ENCODE measurements at regions not wholly inside any gene's neighbourhood (a gene's known extent, or its start where the extent isn't known, plus 50 kb on each side); places are given as distances from the start of the nearest gene placed in this dataset.

DNA sequence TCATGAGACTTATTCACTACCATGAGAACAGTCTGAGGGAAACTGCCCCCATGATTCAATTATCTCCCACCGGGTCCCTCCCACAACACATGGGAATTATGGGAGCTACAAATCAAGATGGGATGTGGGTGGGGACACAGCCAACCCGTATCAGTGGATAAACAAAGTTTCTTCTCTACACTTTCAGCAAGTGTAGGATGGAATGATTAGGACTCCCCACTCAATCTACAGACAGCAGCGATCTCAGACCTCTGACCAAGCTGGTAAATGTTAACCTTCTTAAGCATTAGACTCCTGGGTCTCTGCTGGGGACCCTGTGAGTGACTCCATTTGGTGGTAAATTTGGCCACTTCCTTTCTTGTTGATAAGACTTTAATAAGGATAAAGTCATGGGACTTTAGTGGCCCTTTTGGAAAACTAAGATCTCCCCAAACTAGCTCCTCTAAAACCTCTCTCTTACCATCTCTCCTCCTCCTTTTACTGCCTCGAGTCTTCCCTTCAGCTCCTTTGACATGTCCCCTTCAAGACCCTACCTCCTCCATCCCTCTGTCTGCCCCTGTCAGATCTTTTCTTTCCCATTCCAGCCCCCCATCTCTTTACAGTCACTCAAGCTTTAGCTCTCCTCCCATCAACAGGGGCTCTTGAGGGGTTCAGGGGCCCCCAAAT is 71.9 kb downstream of the MYL12B start:
- 100% methylated on average over 1 of the region's 4 CpGs for WGBS (ENCODE audit: insufficient coverage)
- no peaks in the 10 kb centered on the region for H3K27me3 Mint-ChIP-seq
- no peaks in the 10 kb centered on the region for H3K4me1 Mint-ChIP-seq
- no peak overlapping the region for H3K27ac Mint-ChIP-seq
- H4K20me1 ChIP-seq (ENCODE audit: control insufficient read depth, insufficient read depth, low read length, poor library complexity, severe bottlenecking): no peaks in the 10 kb centered on the region
- no peak overlapping the region for H2AFZ ChIP-seq (ENCODE audit: insufficient read depth, low read depth, low read length, poor library complexity, severe bottlenecking)
- no peak overlapping the region for H3K27ac ChIP-seq (ENCODE audit: low read length in 2 of 2)
- intact Hi-C loops (cut with micrococcal nuclease): no loop called here
- H3K4me3 ChIP-seq (ENCODE audit: control extremely low read depth in 1 of 5, extremely low read depth in 1 of 5, insufficient read depth in 1 of 5, low read depth in 2 of 5, low read length in 4 of 5): no peak overlapping the region
- POLR2A ChIA-PET: no interaction called here
- CTCF ChIA-PET: interaction anchor here (0.8 to 1.0 kb wide), 2 partner anchors 11 kb away, joined by 3 to 4 read pairs; no protein-coding TSS in a partner anchor
- no peak overlapping the region for H3K4me2 ChIP-seq (replicated peaks; ENCODE audit: low read depth, low read length, poor library complexity, severe bottlenecking)
- no peak overlapping the region for H3K9ac ChIP-seq (ENCODE audit: low read length)
- H3K4me3 Mint-ChIP-seq: no peak overlapping the region
- H3K36me3 ChIP-seq (replicated peaks in 1 of 2; ENCODE audit: control extremely low read depth in 1 of 2, control insufficient read depth in 1 of 2, extremely low read depth in 1 of 2, insufficient read depth in 2 of 2, low read length in 1 of 2): no peaks in the 10 kb centered on the region
- H3K79me2 ChIP-seq (ENCODE audit: control insufficient read depth, insufficient read depth, low read length): no peaks in the 10 kb centered on the region
- no peaks in the 10 kb centered on the region for H3K9me3 Mint-ChIP-seq (ENCODE audit: insufficient read depth)
- DNase-seq (no peak), ATAC-seq (ENCODE audit: low read depth) (no peak)
- H3K4me1 ChIP-seq (ENCODE audit: control insufficient read depth in 2 of 2, insufficient read depth in 2 of 2, low read length in 2 of 2): no peaks in the 10 kb centered on the region
- no peaks in the 10 kb centered on the region for H3K9me3 ChIP-seq (ENCODE audit: control extremely low read depth in 1 of 3, control insufficient read depth in 2 of 3, insufficient read depth in 1 of 3, low read length in 2 of 3)
- TF ChIP-seq, protein P1, sequence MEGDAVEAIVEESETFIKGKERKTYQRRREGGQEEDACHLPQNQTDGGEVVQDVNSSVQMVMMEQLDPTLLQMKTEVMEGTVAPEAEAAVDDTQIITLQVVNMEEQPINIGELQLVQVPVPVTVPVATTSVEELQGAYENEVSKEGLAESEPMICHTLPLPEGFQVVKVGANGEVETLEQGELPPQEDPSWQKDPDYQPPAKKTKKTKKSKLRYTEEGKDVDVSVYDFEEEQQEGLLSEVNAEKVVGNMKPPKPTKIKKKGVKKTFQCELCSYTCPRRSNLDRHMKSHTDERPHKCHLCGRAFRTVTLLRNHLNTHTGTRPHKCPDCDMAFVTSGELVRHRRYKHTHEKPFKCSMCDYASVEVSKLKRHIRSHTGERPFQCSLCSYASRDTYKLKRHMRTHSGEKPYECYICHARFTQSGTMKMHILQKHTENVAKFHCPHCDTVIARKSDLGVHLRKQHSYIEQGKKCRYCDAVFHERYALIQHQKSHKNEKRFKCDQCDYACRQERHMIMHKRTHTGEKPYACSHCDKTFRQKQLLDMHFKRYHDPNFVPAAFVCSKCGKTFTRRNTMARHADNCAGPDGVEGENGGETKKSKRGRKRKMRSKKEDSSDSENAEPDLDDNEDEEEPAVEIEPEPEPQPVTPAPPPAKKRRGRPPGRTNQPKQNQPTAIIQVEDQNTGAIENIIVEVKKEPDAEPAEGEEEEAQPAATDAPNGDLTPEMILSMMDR (IDR thresholded peaks at IDR 0.05): no peak
- TF ChIP-seq EZH2 (IDR thresholded peaks at IDR 0.05; ENCODE audit: borderline replicate concordance, insufficient read depth, low read depth, low read length, poor library complexity, severe bottlenecking): no peak
- no peaks in the 10 kb centered on the region for H3K27me3 ChIP-seq (replicated peaks in 1 of 4; ENCODE audit: control extremely low read depth in 1 of 4, control insufficient read depth in 3 of 4, insufficient read depth in 4 of 4, low read length in 3 of 4)

DNA sequence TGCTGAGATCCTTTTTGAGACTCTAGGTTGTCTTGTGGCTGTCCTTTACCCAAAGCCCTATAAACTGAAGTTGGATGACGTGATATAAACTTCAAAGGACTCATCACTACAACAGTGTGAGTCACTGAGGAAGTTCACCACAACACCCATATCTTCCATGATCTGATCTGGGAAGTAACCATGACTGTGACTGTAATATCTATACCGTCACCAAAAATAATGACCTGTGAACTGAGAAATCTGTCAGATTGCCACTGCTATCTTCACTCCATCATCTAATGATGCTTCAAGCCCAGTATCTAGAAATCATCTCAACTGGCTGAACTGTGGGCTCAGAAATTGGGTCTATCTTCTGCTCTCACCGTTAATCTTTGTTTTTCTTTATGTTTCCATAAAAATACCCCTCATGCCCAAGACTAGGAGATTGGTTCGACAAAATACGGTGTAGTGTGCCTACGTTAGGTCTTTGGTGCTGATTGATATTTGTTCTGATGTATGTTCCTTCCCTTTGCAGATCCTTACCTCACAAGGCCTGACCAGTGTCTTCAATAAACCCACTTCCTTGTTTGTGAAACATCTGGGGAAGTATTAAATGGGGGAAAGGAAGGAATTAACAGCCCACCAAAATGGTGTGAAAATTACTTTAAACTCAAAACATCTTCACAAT is 78.2 kb downstream of the MYL12B start:
- Histone ChIP-seq H4K20me1 (ENCODE audit: control insufficient read depth, insufficient read depth, low read length, poor library complexity, severe bottlenecking) (no peaks in the 10 kb centered on the region), H3K27me3 (replicated peaks in 1 of 4; ENCODE audit: control extremely low read depth in 1 of 4, control insufficient read depth in 3 of 4, insufficient read depth in 4 of 4, low read length in 3 of 4) (no peaks in the 10 kb centered on the region), H3K79me2 (ENCODE audit: control insufficient read depth, insufficient read depth, low read length) (no peaks in the 10 kb centered on the region), H3K4me2 (replicated peaks; ENCODE audit: low read depth, low read length, poor library complexity, severe bottlenecking) (no peak overlapping the region), H3K9ac (ENCODE audit: low read length) (no peak overlapping the region), H3K4me1 (ENCODE audit: control insufficient read depth in 2 of 2, insufficient read depth in 2 of 2, low read length in 2 of 2) (no peaks in the 10 kb centered on the region), H3K9me3 (ENCODE audit: control extremely low read depth in 1 of 3, control insufficient read depth in 2 of 3, insufficient read depth in 1 of 3, low read length in 2 of 3) (no peaks in the 10 kb centered on the region), H3K27ac (ENCODE audit: low read length in 2 of 2) (no peak overlapping the region), H2AFZ (ENCODE audit: insufficient read depth, low read depth, low read length, poor library complexity, severe bottlenecking) (no peak overlapping the region), H3K4me3 (ENCODE audit: control extremely low read depth in 1 of 5, extremely low read depth in 1 of 5, insufficient read depth in 1 of 5, low read depth in 2 of 5, low read length in 4 of 5) (no peak overlapping the region), H3K36me3 (replicated peaks in 1 of 2; ENCODE audit: control extremely low read depth in 1 of 2, control insufficient read depth in 1 of 2, extremely low read depth in 1 of 2, insufficient read depth in 2 of 2, low read length in 1 of 2) (no peaks in the 10 kb centered on the region)
- H3K27ac Mint-ChIP-seq: no peak overlapping the region
- ChIA-PET POLR2A (no interaction called here), CTCF (no interaction called here)
- H3K4me1 Mint-ChIP-seq: no peaks in the 10 kb centered on the region
- no peaks in the 10 kb centered on the region for H3K27me3 Mint-ChIP-seq
- DNase-seq (no peak), ATAC-seq (ENCODE audit: low read depth) (no peak)
- intact Hi-C loops (cut with micrococcal nuclease): no loop called here
- 86% methylated on average over 1 of the region's 6 CpGs for WGBS (ENCODE audit: insufficient coverage)
- no peak overlapping the region for H3K4me3 Mint-ChIP-seq
- H3K9me3 Mint-ChIP-seq (ENCODE audit: insufficient read depth): no peaks in the 10 kb centered on the region
- TF ChIP-seq, protein P1 (IDR thresholded peaks at IDR 0.05): no peak
- no peak for TF ChIP-seq EZH2 (IDR thresholded peaks at IDR 0.05; ENCODE audit: borderline replicate concordance, insufficient read depth, low read depth, low read length, poor library complexity, severe bottlenecking)

All from B cell (primary cell).